ENCODE measurements at regions not wholly inside any gene's neighbourhood (a gene's known extent, or its start where the extent isn't known, plus 50 kb on each side); places are given as distances from the start of the nearest gene placed in this dataset.
"Not testable (repeated sequence)": the region's sequence is repeated elsewhere in the genome, so short reads cannot be mapped to it uniquely, and the experiment has no call there.

- no peak for DNase-seq (ENCODE audit: low spot score)
These were observed 260.2 kb downstream of the XPNPEP1 start for GRCh38 chr10:109663122-109663521.

- not testable (repeated sequence) for DNase-seq (ENCODE audit: low spot score)
These were observed 270.7 kb downstream of the XPNPEP1 start for GRCh38 chr10:109652612-109653011.

- DNase-seq (ENCODE audit: low spot score), result no peak
These were observed 273.1 kb downstream of the XPNPEP1 start for GRCh38 chr10:109650228-109650627.

- no peak for DNase-seq (ENCODE audit: low spot score)
These were observed 275.7 kb downstream of the XPNPEP1 start for GRCh38 chr10:109647627-109648026.

- DNase-seq (ENCODE audit: low spot score), result no peak
These were observed 289.5 kb downstream of the XPNPEP1 start for GRCh38 chr10:109633846-109634245.

GRCh38 chr10:109633017-109633416 is 290.3 kb downstream of the XPNPEP1 start:
- not testable (repeated sequence) for DNase-seq (ENCODE audit: low spot score)

GRCh38 chr10:109624939-109625338 is 298.4 kb downstream of the XPNPEP1 start:
- no peak for DNase-seq (ENCODE audit: low spot score)

- no peak for DNase-seq (ENCODE audit: low spot score)
These were observed 300.7 kb downstream of the XPNPEP1 start for GRCh38 chr10:109622566-109622965.

GRCh38 chr10:109620396-109620795 is 302.9 kb downstream of the XPNPEP1 start:
- DNase-seq (ENCODE audit: low spot score), result no peak

GRCh38 chr10:109619914-109620313 is 303.4 kb downstream of the XPNPEP1 start:
- DNase-seq (ENCODE audit: low spot score), result no peak

GRCh38 chr10:109618748-109619147 is 304.6 kb downstream of the XPNPEP1 start:
- no peak for DNase-seq (ENCODE audit: low spot score)

- no peak for DNase-seq (ENCODE audit: low spot score)
These were observed 305.0 kb downstream of the XPNPEP1 start for GRCh38 chr10:109618301-109618700.

GRCh38 chr10:109616359-109616980 is 306.8 kb downstream of the XPNPEP1 start:
- no peak for DNase-seq (ENCODE audit: low spot score)

- DNase-seq (ENCODE audit: low spot score), result not testable (repeated sequence)
These were observed 328.0 kb downstream of the XPNPEP1 start for GRCh38 chr10:109595356-109595755.

- no peak for DNase-seq (ENCODE audit: low spot score)
These were observed 329.6 kb downstream of the XPNPEP1 start for GRCh38 chr10:109593682-109594081.

- no peak for DNase-seq (ENCODE audit: low spot score)
These were observed 330.9 kb downstream of the XPNPEP1 start for GRCh38 chr10:109592391-109592790.

- DNase-seq (ENCODE audit: low spot score), result no peak
These were observed 331.7 kb downstream of the XPNPEP1 start for GRCh38 chr10:109591601-109592000.

GRCh38 chr10:109588259-109588658 is 335.1 kb downstream of the XPNPEP1 start:
- no peak for DNase-seq (ENCODE audit: low spot score)

GRCh38 chr10:109587366-109587765 is 335.9 kb downstream of the XPNPEP1 start:
- DNase-seq (ENCODE audit: low spot score), result no peak

GRCh38 chr10:109556399-109556798 is 366.9 kb downstream of the XPNPEP1 start:
- no peak for DNase-seq (ENCODE audit: low spot score)

GRCh38 chr10:109542050-109542603 is 381.2 kb downstream of the XPNPEP1 start:
- DNase-seq (ENCODE audit: low spot score), result not testable (repeated sequence)

- DNase-seq (ENCODE audit: low spot score), result no peak
These were observed 389.1 kb downstream of the XPNPEP1 start for GRCh38 chr10:109534193-109534592.

- no peak for DNase-seq (ENCODE audit: low spot score)
These were observed 394.1 kb downstream of the XPNPEP1 start for GRCh38 chr10:109529258-109529657.

GRCh38 chr10:109517748-109518147 is 405.6 kb downstream of the XPNPEP1 start:
- DNase-seq (ENCODE audit: low spot score), result no peak

Measured in A172 (cell line).